ENCODE measurements at regions not wholly inside any gene's neighbourhood (a gene's known extent, or its start where the extent isn't known, plus 50 kb on each side); places are given as distances from the start of the nearest gene placed in this dataset.
"Not testable (repeated sequence)": the region's sequence is repeated elsewhere in the genome, so short reads cannot be mapped to it uniquely, and the experiment has no call there.

- not testable (repeated sequence) for H3K36me3 ChIP-seq (ENCODE audit: insufficient read depth, low read length); H3K27ac ChIP-seq (ENCODE audit: low read length); H4K20me1 ChIP-seq (ENCODE audit: insufficient read depth, low read length); DNase-seq; H3K9ac ChIP-seq (ENCODE audit: low read depth, low read length); H3K9me3 ChIP-seq (ENCODE audit: insufficient read depth, low read length, severe bottlenecking); ATAC-seq (ENCODE audit: insufficient read depth, low read depth); H3K4me2 ChIP-seq (ENCODE audit: insufficient read depth, low read length); H3K27me3 ChIP-seq (ENCODE audit: insufficient read depth, low read length, poor library complexity); H3K79me2 ChIP-seq (ENCODE audit: insufficient read depth, low read length); H3K4me3 ChIP-seq (ENCODE audit: low read depth in 1 of 2, low read length in 2 of 2); H3K4me1 ChIP-seq (ENCODE audit: insufficient read depth, low read length); H2AFZ ChIP-seq (ENCODE audit: low read depth, low read length)
Observed at GRCh38 chr9:64370344-64370743, 914.7 kb downstream of the FOXD4L5 start.

GRCh38 chr9:64369644-64370043, 915.4 kb downstream of the FOXD4L5 start:
- H3K9ac ChIP-seq (ENCODE audit: low read depth, low read length), result 0 out of 2 replicates have a peak overlapping the region, but pooled peaks have one; percentile 21
- ATAC-seq (ENCODE audit: insufficient read depth, low read depth); H3K36me3 ChIP-seq (ENCODE audit: insufficient read depth, low read length); H2AFZ ChIP-seq (ENCODE audit: low read depth, low read length); H3K9me3 ChIP-seq (ENCODE audit: insufficient read depth, low read length, severe bottlenecking); DNase-seq; H3K79me2 ChIP-seq (ENCODE audit: insufficient read depth, low read length); H3K4me1 ChIP-seq (ENCODE audit: insufficient read depth, low read length); H3K4me2 ChIP-seq (ENCODE audit: insufficient read depth, low read length); H3K27me3 ChIP-seq (ENCODE audit: insufficient read depth, low read length, poor library complexity); H3K4me3 ChIP-seq (ENCODE audit: low read depth in 1 of 2, low read length in 2 of 2); H3K27ac ChIP-seq (ENCODE audit: low read length); H4K20me1 ChIP-seq (ENCODE audit: insufficient read depth, low read length): not testable (repeated sequence)

- H2AFZ ChIP-seq (ENCODE audit: low read depth, low read length); H3K79me2 ChIP-seq (ENCODE audit: insufficient read depth, low read length); H3K27ac ChIP-seq (ENCODE audit: low read length); H3K4me3 ChIP-seq (ENCODE audit: low read depth in 1 of 2, low read length in 2 of 2); H3K4me1 ChIP-seq (ENCODE audit: insufficient read depth, low read length); H3K36me3 ChIP-seq (ENCODE audit: insufficient read depth, low read length); H3K4me2 ChIP-seq (ENCODE audit: insufficient read depth, low read length); H3K9ac ChIP-seq (ENCODE audit: low read depth, low read length); H4K20me1 ChIP-seq (ENCODE audit: insufficient read depth, low read length); H3K9me3 ChIP-seq (ENCODE audit: insufficient read depth, low read length, severe bottlenecking); H3K27me3 ChIP-seq (ENCODE audit: insufficient read depth, low read length, poor library complexity): not testable (repeated sequence)
- ATAC-seq (ENCODE audit: insufficient read depth, low read depth) (peak; percentile 95), DNase-seq (peak; percentile 84)
- peak; percentile 24 for TF ChIP-seq CTCF (IDR thresholded peaks at IDR 0.05; ENCODE audit: borderline replicate concordance, extremely low read depth, low read length, poor library complexity, severe bottlenecking)
Observed at GRCh38 chr9:64369114-64369513, 915.9 kb downstream of the FOXD4L5 start.

GRCh38 chr9:64368644-64368942, 916.4 kb downstream of the FOXD4L5 start:
- H3K4me3 ChIP-seq (ENCODE audit: low read depth in 1 of 2, low read length in 2 of 2); H3K4me1 ChIP-seq (ENCODE audit: insufficient read depth, low read length); ATAC-seq (ENCODE audit: insufficient read depth, low read depth); H3K27ac ChIP-seq (ENCODE audit: low read length); H3K27me3 ChIP-seq (ENCODE audit: insufficient read depth, low read length, poor library complexity); H3K4me2 ChIP-seq (ENCODE audit: insufficient read depth, low read length); DNase-seq; H3K79me2 ChIP-seq (ENCODE audit: insufficient read depth, low read length); H3K9ac ChIP-seq (ENCODE audit: low read depth, low read length); H4K20me1 ChIP-seq (ENCODE audit: insufficient read depth, low read length); H3K9me3 ChIP-seq (ENCODE audit: insufficient read depth, low read length, severe bottlenecking); H2AFZ ChIP-seq (ENCODE audit: low read depth, low read length); H3K36me3 ChIP-seq (ENCODE audit: insufficient read depth, low read length): not testable (repeated sequence)

GRCh38 chr9:64367826-64368643, 917.0 kb downstream of the FOXD4L5 start:
- H3K9me3 ChIP-seq (ENCODE audit: insufficient read depth, low read length, severe bottlenecking); H4K20me1 ChIP-seq (ENCODE audit: insufficient read depth, low read length); H3K36me3 ChIP-seq (ENCODE audit: insufficient read depth, low read length); DNase-seq; H2AFZ ChIP-seq (ENCODE audit: low read depth, low read length); H3K27ac ChIP-seq (ENCODE audit: low read length); H3K79me2 ChIP-seq (ENCODE audit: insufficient read depth, low read length); H3K4me2 ChIP-seq (ENCODE audit: insufficient read depth, low read length); H3K27me3 ChIP-seq (ENCODE audit: insufficient read depth, low read length, poor library complexity); H3K9ac ChIP-seq (ENCODE audit: low read depth, low read length); H3K4me3 ChIP-seq (ENCODE audit: low read depth in 1 of 2, low read length in 2 of 2); H3K4me1 ChIP-seq (ENCODE audit: insufficient read depth, low read length); ATAC-seq (ENCODE audit: insufficient read depth, low read depth): not testable (repeated sequence)
